HFF-Myc (cell line): ENCODE measurements at regions not wholly inside any gene's neighbourhood (a gene's known extent, or its start where the extent isn't known, plus 50 kb on each side); places are given as distances from the start of the nearest gene placed in this dataset.

ENCODE experiments used
- DNase-seq: peaks from one replicate; pipeline ENCODE4 v3.0.0-alpha.2; 2011; ENCODE audit warnings: low read depth; ENCODE audit errors: extremely low read depth
- H3K4me3 ChIP-seq: replicated peaks from 2 replicates; pipeline ENCODE4 v1.5.1; 2011; ENCODE audit warnings: low read depth, mild to moderate bottlenecking, control low read depth, low read length
- TF ChIP-seq, protein P1 (sequence below): IDR thresholded peaks from 2 replicates; pipeline ENCODE4 v1.5.1; 2012; ENCODE audit warnings: mild to moderate bottlenecking, low read depth, low read length, control low read depth; ENCODE audit errors: missing control alignments

DNA sequence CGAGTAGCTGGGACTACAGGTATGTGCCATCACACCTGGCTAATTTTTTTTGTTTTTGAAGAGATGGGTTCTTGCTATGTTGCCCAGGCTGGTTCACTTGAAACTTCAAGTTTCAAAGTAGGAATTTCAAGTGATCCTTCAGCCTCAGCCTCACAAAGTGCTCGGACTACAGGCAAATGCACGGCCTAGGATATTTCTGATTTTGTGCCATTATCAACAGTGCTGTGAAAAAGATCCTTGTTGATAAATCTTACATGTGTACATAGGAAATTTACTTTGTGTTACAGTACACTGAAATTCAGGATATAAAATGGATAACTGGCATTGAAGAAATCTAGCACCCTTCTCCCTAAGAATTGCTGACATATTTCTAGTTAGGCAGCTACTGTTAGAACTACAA, 184.6 kb upstream of the PRDM1 start:
- TF ChIP-seq, protein P1, sequence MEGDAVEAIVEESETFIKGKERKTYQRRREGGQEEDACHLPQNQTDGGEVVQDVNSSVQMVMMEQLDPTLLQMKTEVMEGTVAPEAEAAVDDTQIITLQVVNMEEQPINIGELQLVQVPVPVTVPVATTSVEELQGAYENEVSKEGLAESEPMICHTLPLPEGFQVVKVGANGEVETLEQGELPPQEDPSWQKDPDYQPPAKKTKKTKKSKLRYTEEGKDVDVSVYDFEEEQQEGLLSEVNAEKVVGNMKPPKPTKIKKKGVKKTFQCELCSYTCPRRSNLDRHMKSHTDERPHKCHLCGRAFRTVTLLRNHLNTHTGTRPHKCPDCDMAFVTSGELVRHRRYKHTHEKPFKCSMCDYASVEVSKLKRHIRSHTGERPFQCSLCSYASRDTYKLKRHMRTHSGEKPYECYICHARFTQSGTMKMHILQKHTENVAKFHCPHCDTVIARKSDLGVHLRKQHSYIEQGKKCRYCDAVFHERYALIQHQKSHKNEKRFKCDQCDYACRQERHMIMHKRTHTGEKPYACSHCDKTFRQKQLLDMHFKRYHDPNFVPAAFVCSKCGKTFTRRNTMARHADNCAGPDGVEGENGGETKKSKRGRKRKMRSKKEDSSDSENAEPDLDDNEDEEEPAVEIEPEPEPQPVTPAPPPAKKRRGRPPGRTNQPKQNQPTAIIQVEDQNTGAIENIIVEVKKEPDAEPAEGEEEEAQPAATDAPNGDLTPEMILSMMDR = no peak
- no peak for DNase-seq

DNA sequence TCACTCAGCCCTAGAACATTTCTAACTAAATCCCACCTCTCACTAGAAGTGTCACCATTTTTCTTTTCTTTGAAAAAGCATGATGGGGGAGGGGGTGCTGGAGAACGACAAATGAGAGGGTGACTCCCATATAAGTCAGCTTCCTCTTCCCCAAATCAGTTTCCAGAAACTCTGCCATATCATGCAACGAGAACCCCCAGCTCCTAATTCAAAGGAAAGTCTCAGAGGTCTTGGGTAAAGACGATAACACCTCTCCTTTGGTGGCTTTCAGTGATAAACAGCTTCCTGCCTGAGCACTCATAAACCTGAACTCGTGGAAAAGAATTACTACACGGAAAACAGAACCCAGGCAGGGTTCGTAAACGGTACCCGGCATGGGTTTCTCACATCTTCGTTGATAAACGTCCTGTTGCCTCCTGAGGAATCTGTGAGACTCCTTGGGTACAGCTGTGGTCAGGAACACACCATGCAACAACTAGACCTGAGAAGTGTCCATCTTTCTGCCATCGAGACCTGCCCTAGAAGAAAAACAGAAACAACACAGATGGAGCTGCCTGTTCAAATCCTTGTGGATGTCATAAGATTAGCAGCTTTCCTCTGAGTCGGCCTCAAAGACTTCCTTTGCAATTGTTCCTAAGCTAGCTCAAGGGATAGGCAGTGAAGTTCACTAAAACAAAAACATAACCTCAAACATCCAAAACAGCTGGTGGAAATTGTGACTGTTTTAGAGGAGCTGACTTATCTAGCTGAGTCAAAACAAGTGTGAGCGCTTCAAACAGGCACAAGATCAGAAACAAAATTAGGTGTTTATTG, 185.8 kb upstream of the PRDM1 start:
- TF ChIP-seq, protein P1 = no peak
- H3K4me3 ChIP-seq = no peak overlapping the region
- peak; percentile 61 for DNase-seq

More for the DNA sequence above, 184.6 kb upstream of the PRDM1 start:
- H3K4me3 ChIP-seq = no peak overlapping the region

DNA sequence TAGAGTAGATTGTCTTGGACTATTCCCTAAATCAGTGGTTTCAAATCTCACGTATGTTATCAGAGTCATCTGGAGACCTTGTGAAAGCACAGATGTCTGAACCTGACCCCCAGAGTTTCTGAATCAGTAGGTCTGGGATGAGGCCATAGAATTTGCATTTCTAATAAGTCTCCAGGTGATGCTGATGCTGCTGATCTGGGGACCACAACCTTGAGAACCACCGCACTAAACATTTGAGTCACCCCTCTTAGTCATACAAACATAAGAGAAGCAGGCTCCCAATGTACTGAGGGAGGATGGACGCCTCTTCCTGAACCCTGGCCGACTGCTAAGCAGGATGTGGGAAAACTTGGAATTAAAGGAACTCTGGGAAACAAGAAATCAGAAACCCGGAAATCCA, 187.8 kb upstream of the PRDM1 start:
- TF ChIP-seq, protein P1 = no peak
- peak; percentile 75 for DNase-seq

DNA sequence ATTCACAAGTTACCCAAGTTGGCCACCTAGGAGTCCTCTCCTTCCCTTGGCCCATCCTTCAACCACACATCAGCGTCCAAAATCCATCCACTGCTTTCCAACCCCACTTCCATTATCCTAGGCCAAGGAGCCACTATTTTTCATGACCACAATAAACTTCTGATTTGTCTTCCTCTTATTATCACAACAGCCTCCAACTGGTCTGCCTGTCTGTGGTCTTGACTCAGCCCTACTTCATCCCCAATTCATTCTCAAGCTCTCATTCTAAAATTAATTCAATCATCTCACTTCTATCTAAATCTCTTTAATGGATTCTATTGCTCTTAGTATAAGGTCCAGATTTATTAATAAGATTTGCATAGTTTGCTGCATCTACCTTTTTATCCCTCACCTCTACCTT, 189.0 kb upstream of the PRDM1 start:
- TF ChIP-seq, protein P1 = no peak
- DNase-seq = no peak
- H3K4me3 ChIP-seq = no peak overlapping the region

More for the DNA sequence above, 187.8 kb upstream of the PRDM1 start:
- H3K4me3 ChIP-seq = no peak overlapping the region

DNA sequence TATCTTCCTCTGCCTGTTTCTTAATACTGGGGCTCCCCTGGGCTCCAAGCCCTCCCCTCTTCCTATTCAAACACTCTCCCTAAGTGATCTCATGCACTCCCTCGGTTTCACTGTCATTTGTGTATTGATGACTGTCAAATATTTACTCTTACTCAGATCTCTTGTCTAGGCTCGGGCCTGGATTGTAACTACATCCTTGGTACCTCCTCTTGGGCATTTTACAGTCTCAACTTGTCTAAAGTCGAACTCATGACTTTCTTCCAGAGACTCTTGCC, 189.4 kb upstream of the PRDM1 start:
- H3K4me3 ChIP-seq = no peak overlapping the region
- TF ChIP-seq, protein P1 = no peak
- DNase-seq = no peak

DNA sequence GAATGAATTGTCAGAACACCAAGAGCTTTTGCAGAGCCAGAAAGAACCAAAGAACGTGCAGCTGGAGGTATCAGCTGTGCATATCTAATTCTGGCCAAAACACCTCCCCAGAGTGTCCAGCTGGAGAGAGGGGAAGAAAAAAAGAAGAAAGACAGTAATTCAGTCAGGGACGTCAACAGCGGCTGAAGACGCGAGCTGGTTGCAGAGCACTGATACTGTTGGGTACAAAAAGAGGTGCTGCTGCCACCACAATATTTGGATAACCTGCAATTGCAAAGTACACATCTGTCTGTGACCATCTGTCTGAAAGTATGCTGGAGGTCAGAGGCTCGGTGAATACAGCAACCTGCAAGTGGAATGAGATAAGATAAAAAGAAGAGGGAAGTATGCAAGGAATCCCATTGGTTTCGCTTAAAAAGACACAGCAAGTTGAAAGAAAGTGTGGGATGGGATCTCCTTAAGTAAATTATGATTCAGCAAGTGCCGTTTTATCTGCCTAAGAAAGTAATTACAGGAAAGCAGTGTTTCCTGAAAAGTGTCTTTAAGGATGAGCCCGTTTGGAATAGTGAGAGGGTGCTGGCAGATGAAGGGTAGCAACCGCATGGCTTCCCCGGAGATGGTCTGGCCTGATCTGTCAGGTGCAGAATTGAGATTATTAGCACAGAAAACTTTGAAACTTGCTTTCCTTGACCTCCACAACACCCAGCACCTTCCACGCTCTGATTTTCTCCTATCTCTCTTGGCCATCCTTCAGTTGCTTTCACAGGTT, 189.9 kb upstream of the PRDM1 start:
- TF ChIP-seq, protein P1 = no peak

More for the DNA sequence above, 189.9 kb upstream of the PRDM1 start:
- H3K4me3 ChIP-seq = no peak overlapping the region
- no peak for DNase-seq
